Transverse colon (tissue), 4 donors: ENCODE measurements at regions not wholly inside any gene's neighbourhood (a gene's known extent, or its start where the extent isn't known, plus 50 kb on each side); places are given as distances from the start of the nearest gene placed in this dataset.

ENCODE experiments used
- CTCF ChIP-seq, 5 experiments: fragments of 200-600 bp in 3 of 5; fragments of 450-650 bp in 2 of 5; sonication (generic) in 3 of 5; IDR thresholded peaks; 1 replicate in 2 of 5; 2 replicates in 3 of 5; pipeline ENCODE4 v1.5.1; 2016 to 2017; ENCODE audit warnings: antibody characterized with exemption in 5 of 5, inconsistent platforms in 3 of 5, mild to moderate bottlenecking in 2 of 5, moderate library complexity in 1 of 5
- POLR2A ChIP-seq: fragments of 450-650 bp; IDR thresholded peaks from one replicate; pipeline ENCODE4 v1.6.1; 2016; ENCODE audit warnings: antibody characterized with exemption, mild to moderate bottlenecking, moderate library complexity
- POLR2AphosphoS5 ChIP-seq, 3 donors: sonication (generic); formaldehyde crosslinking; IDR thresholded peaks; one replicate each; pipeline ENCODE4 v1.6.1; 2016; ENCODE audit warnings: antibody characterized with exemption in 3 of 3

GRCh38 chr10:128360783-128361182, 234.6 kb upstream of the MKI67 start:
- no peak for TF ChIP-seq POLR2AphosphoS5 (IDR thresholded peaks at IDR 0.05)
- TF ChIP-seq CTCF (IDR thresholded peaks at IDR 0.05) = no peak
- TF ChIP-seq POLR2A = no peak
